ENCODE measurements at regions not wholly inside any gene's neighbourhood (a gene's known extent, or its start where the extent isn't known, plus 50 kb on each side); places are given as distances from the start of the nearest gene placed in this dataset.

- DNase-seq (ENCODE audit: low read depth, low spot score): no peak
- in situ Hi-C loops (cut with HindIII; ENCODE audit: low pct_unique_long_range_greater_than_20kb, low sequenced_read_pairs): no loop called here
Observed at GRCh38 chr13:40072663-40073120, 417.2 kb downstream of the COG6 start.

- in situ Hi-C loops (cut with HindIII; ENCODE audit: low pct_unique_long_range_greater_than_20kb, low sequenced_read_pairs): no loop called here
- no peak for DNase-seq (ENCODE audit: low read depth, low spot score)
Observed at GRCh38 chr13:40074338-40074737, 418.9 kb downstream of the COG6 start.

GRCh38 chr13:40075281-40075680 is 419.8 kb downstream of the COG6 start:
- in situ Hi-C loops (cut with HindIII; ENCODE audit: low pct_unique_long_range_greater_than_20kb, low sequenced_read_pairs): no loop called here
- no peak for DNase-seq (ENCODE audit: low read depth, low spot score)

GRCh38 chr13:40076765-40077362 is 421.4 kb downstream of the COG6 start:
- DNase-seq (ENCODE audit: low read depth, low spot score): no peak
- in situ Hi-C loops (cut with HindIII; ENCODE audit: low pct_unique_long_range_greater_than_20kb, low sequenced_read_pairs): no loop called here

- in situ Hi-C loops (cut with HindIII; ENCODE audit: low pct_unique_long_range_greater_than_20kb, low sequenced_read_pairs): no loop called here
Observed at GRCh38 chr13:40077396-40078027, 422.1 kb downstream of the COG6 start.

GRCh38 chr13:40079721-40080120 is 424.3 kb downstream of the COG6 start:
- in situ Hi-C loops (cut with HindIII; ENCODE audit: low pct_unique_long_range_greater_than_20kb, low sequenced_read_pairs): no loop called here
- DNase-seq (ENCODE audit: low read depth, low spot score): no peak

More at GRCh38 chr13:40077396-40078027, 422.1 kb downstream of the COG6 start:
- no peak for DNase-seq (ENCODE audit: low read depth, low spot score)

- in situ Hi-C loops (cut with HindIII; ENCODE audit: low pct_unique_long_range_greater_than_20kb, low sequenced_read_pairs): no loop called here
Observed at GRCh38 chr13:40080676-40081075, 425.2 kb downstream of the COG6 start.

GRCh38 chr13:40082639-40083038 is 427.2 kb downstream of the COG6 start:
- no peak for DNase-seq (ENCODE audit: low read depth, low spot score)
- in situ Hi-C loops (cut with HindIII; ENCODE audit: low pct_unique_long_range_greater_than_20kb, low sequenced_read_pairs): no loop called here

More at GRCh38 chr13:40080676-40081075, 425.2 kb downstream of the COG6 start:
- DNase-seq (ENCODE audit: low read depth, low spot score): no peak

GRCh38 chr13:40083841-40084240 is 428.4 kb downstream of the COG6 start:
- in situ Hi-C loops (cut with HindIII; ENCODE audit: low pct_unique_long_range_greater_than_20kb, low sequenced_read_pairs): no loop called here
- DNase-seq (ENCODE audit: low read depth, low spot score): no peak

- in situ Hi-C loops (cut with HindIII; ENCODE audit: low pct_unique_long_range_greater_than_20kb, low sequenced_read_pairs): no loop called here
- no peak for DNase-seq (ENCODE audit: low read depth, low spot score)
Observed at GRCh38 chr13:40084934-40085333, 429.5 kb downstream of the COG6 start.

- no peak for DNase-seq (ENCODE audit: low read depth, low spot score)
- in situ Hi-C loops (cut with HindIII; ENCODE audit: low pct_unique_long_range_greater_than_20kb, low sequenced_read_pairs): no loop called here
Observed at GRCh38 chr13:40087091-40088002, 431.9 kb downstream of the COG6 start.

GRCh38 chr13:40094056-40094455 is 438.6 kb downstream of the COG6 start:
- in situ Hi-C loops (cut with HindIII; ENCODE audit: low pct_unique_long_range_greater_than_20kb, low sequenced_read_pairs): no loop called here
- no peak for DNase-seq (ENCODE audit: low read depth, low spot score)

GRCh38 chr13:40095695-40096356 is 440.4 kb downstream of the COG6 start:
- in situ Hi-C loops (cut with HindIII; ENCODE audit: low pct_unique_long_range_greater_than_20kb, low sequenced_read_pairs): no loop called here

GRCh38 chr13:40096357-40096901 is 441.0 kb downstream of the COG6 start:
- in situ Hi-C loops (cut with HindIII; ENCODE audit: low pct_unique_long_range_greater_than_20kb, low sequenced_read_pairs): no loop called here
- no peak for DNase-seq (ENCODE audit: low read depth, low spot score)

More at GRCh38 chr13:40095695-40096356, 440.4 kb downstream of the COG6 start:
- no peak for DNase-seq (ENCODE audit: low read depth, low spot score)

GRCh38 chr13:40098246-40098645 is 442.8 kb downstream of the COG6 start:
- in situ Hi-C loops (cut with HindIII; ENCODE audit: low pct_unique_long_range_greater_than_20kb, low sequenced_read_pairs): no loop called here
- DNase-seq (ENCODE audit: low read depth, low spot score): no peak

- no peak for DNase-seq (ENCODE audit: low read depth, low spot score)
- in situ Hi-C loops (cut with HindIII; ENCODE audit: low pct_unique_long_range_greater_than_20kb, low sequenced_read_pairs): no loop called here
Observed at GRCh38 chr13:40101708-40102359, 446.4 kb downstream of the COG6 start.

- in situ Hi-C loops (cut with HindIII; ENCODE audit: low pct_unique_long_range_greater_than_20kb, low sequenced_read_pairs): no loop called here
- no peak for DNase-seq (ENCODE audit: low read depth, low spot score)
Observed at GRCh38 chr13:40102360-40102727, 446.9 kb downstream of the COG6 start.

All from SK-MEL-5 (cell line).